WTC11 (cell line): ENCODE measurements at regions not wholly inside any gene's neighbourhood (a gene's known extent, or its start where the extent isn't known, plus 50 kb on each side); places are given as distances from the start of the nearest gene placed in this dataset.

Source experiments
- ATAC-seq: fragments of 200-7000 bp; cut with Tn5 transposase; 2 replicates; pipeline ENCODE4 v1.10.0; 2021; ENCODE audit warnings: mild to moderate bottlenecking, moderate library complexity
- CTCF ChIA-PET: fragments of 300-600 bp; sonication (Branson Sonifier 250); formaldehyde crosslinking; loops from one replicate; lab custom pipeline; 2021; ENCODE audit warnings: antibody characterized with exemption; lab: Charles Lee
- POLR2A ChIA-PET: fragments of 350-600 bp; sonication (Branson Sonifier 250); formaldehyde crosslinking; loops from one replicate; lab custom pipeline; 2021; ENCODE audit warnings: antibody characterized with exemption; lab: Charles Lee
- DNase-seq: peaks from one replicate; pipeline ENCODE4 v3.0.0; 2021; ENCODE audit warnings: low spot score
- H3K27ac Mint-ChIP-seq: 2 replicates; pipeline ENCODE4 v1.8.0; 2021; ENCODE audit warnings: mixed read lengths
- H3K27me3 Mint-ChIP-seq: 2 replicates; pipeline ENCODE4 v1.8.0; 2021; ENCODE audit warnings: low read depth, mild to moderate bottlenecking, moderate library complexity, mixed read lengths
- H3K36me3 Mint-ChIP-seq: 2 replicates; pipeline ENCODE4 v1.8.0; 2021; ENCODE audit warnings: mixed read lengths
- H3K4me1 Mint-ChIP-seq: 2 replicates; pipeline ENCODE4 v1.8.0; 2022; ENCODE audit warnings: mixed read lengths
- H3K4me3 Mint-ChIP-seq: 2 replicates; pipeline ENCODE4 v1.8.0; 2021; ENCODE audit warnings: mild to moderate bottlenecking, moderate library complexity, mixed read lengths
- H3K9me3 Mint-ChIP-seq: 2 replicates; pipeline ENCODE4 v1.8.0; 2021; ENCODE audit warnings: mixed read lengths
- ATF3 ChIP-seq: sonication (generic); formaldehyde crosslinking; conservative IDR thresholded peaks from 2 replicates; pipeline ENCODE4 v1.8.1; 2022; ENCODE audit warnings: mild to moderate bottlenecking, missing genetic modification reagents
- CBFB ChIP-seq: sonication (generic); formaldehyde crosslinking; IDR thresholded peaks from 2 replicates; pipeline ENCODE4 v1.8.1; 2022; ENCODE audit warnings: mild to moderate bottlenecking, low read depth, missing genetic modification reagents
- CREM ChIP-seq: sonication (generic); formaldehyde crosslinking; IDR thresholded peaks from 2 replicates; pipeline ENCODE4 v1.8.1; 2022; ENCODE audit warnings: mild to moderate bottlenecking, missing genetic modification reagents, moderate library complexity
- FOXP1 ChIP-seq: sonication (generic); formaldehyde crosslinking; IDR thresholded peaks from 2 replicates; pipeline ENCODE4 v1.8.0; 2022; ENCODE audit warnings: missing genetic modification reagents, mild to moderate bottlenecking, moderate library complexity, borderline replicate concordance
- GABPB1 ChIP-seq: sonication (generic); formaldehyde crosslinking; IDR thresholded peaks from 2 replicates; pipeline ENCODE4 v1.8.1; 2023; ENCODE audit warnings: mild to moderate bottlenecking, missing genetic modification reagents
- HMGA2 ChIP-seq: fragments of 250-450 bp; sonication (Bioruptor Pico); IDR thresholded peaks from 2 replicates; pipeline ENCODE4 v1.4.0; 2021; ENCODE audit warnings: mild to moderate bottlenecking, moderate library complexity
- JUN ChIP-seq: sonication (generic); formaldehyde crosslinking; IDR thresholded peaks from 2 replicates; pipeline ENCODE4 v1.8.0; 2023; ENCODE audit warnings: mild to moderate bottlenecking, missing genetic modification reagents
- MXD4 ChIP-seq: fragments of 250-450 bp; sonication (Bioruptor Pico); IDR thresholded peaks from 2 replicates; pipeline ENCODE4 v1.8.0; 2021; ENCODE audit warnings: mild to moderate bottlenecking, moderate library complexity, borderline replicate concordance
- MYBL2 ChIP-seq: sonication (generic); formaldehyde crosslinking; IDR thresholded peaks from 2 replicates; pipeline ENCODE4 v1.8.1; 2023; ENCODE audit warnings: mild to moderate bottlenecking, moderate library complexity, missing genetic modification reagents
- NFYB ChIP-seq: sonication (generic); formaldehyde crosslinking; conservative IDR thresholded peaks from 2 replicates; pipeline ENCODE4 v1.8.0; 2022; ENCODE audit warnings: low read depth, missing genetic modification reagents
- OVOL2 ChIP-seq: fragments of 250-450 bp; sonication (Bioruptor Pico); IDR thresholded peaks from 2 replicates; pipeline ENCODE4 v1.9.0; 2021; ENCODE audit warnings: mild to moderate bottlenecking, borderline replicate concordance
- PRRX2 ChIP-seq: fragments of 250-450 bp; sonication (Bioruptor Pico); IDR thresholded peaks from 2 replicates; pipeline ENCODE4 v1.8.0; 2021; ENCODE audit warnings: mild to moderate bottlenecking
- SMAD4 ChIP-seq: sonication (generic); formaldehyde crosslinking; IDR thresholded peaks from 2 replicates; pipeline ENCODE4 v1.8.0; 2022; ENCODE audit warnings: mild to moderate bottlenecking, missing genetic modification reagents
- SOX15 ChIP-seq: fragments of 250-450 bp; sonication (Bioruptor Pico); IDR thresholded peaks from 2 replicates; pipeline ENCODE4 v1.9.0; 2021; ENCODE audit warnings: mild to moderate bottlenecking
- SP1 ChIP-seq: sonication (generic); formaldehyde crosslinking; conservative IDR thresholded peaks from 2 replicates; pipeline ENCODE4 v1.8.1; 2022; ENCODE audit warnings: missing genetic modification reagents
- TEAD4 ChIP-seq: sonication (generic); formaldehyde crosslinking; IDR thresholded peaks from 2 replicates; pipeline ENCODE4 v1.8.0; 2022; ENCODE audit warnings: mild to moderate bottlenecking, missing genetic modification reagents
- USF2 ChIP-seq: sonication (generic); formaldehyde crosslinking; IDR thresholded peaks from 2 replicates; pipeline ENCODE4 v1.8.1; 2023; ENCODE audit warnings: mild to moderate bottlenecking, missing genetic modification reagents, moderate library complexity
- ZMAT4 ChIP-seq: fragments of 250-450 bp; sonication (Bioruptor Pico); IDR thresholded peaks from 2 replicates; pipeline ENCODE4 v1.9.0; 2021; ENCODE audit warnings: mild to moderate bottlenecking
- ZNF219 ChIP-seq: sonication (generic); formaldehyde crosslinking; IDR thresholded peaks from 2 replicates; pipeline ENCODE4 v1.8.0; 2023; ENCODE audit warnings: missing genetic modification reagents, mild to moderate bottlenecking, borderline replicate concordance
- ZNF232 ChIP-seq: sonication (generic); formaldehyde crosslinking; IDR thresholded peaks from 2 replicates; pipeline ENCODE4 v1.8.0; 2022; ENCODE audit warnings: mild to moderate bottlenecking, missing genetic modification reagents
- ZNF263 ChIP-seq: sonication (generic); formaldehyde crosslinking; IDR thresholded peaks from 2 replicates; pipeline ENCODE4 v1.8.1; 2022; ENCODE audit warnings: low read depth, mild to moderate bottlenecking, moderate library complexity, missing genetic modification reagents
- ZNF317 ChIP-seq: sonication (generic); formaldehyde crosslinking; IDR thresholded peaks from 2 replicates; pipeline ENCODE4 v1.8.1; 2023; ENCODE audit warnings: low read depth, mild to moderate bottlenecking, moderate library complexity, missing genetic modification reagents, borderline replicate concordance
- ZNF423 ChIP-seq: fragments of 250-450 bp; sonication (Bioruptor Pico); IDR thresholded peaks from 2 replicates; pipeline ENCODE4 v2.1.2; 2022; ENCODE audit warnings: mild to moderate bottlenecking, moderate library complexity
- ZNF671 ChIP-seq: fragments of 250-450 bp; sonication (Bioruptor Pico); IDR thresholded peaks from 2 replicates; pipeline ENCODE4 v1.8.0; 2021; ENCODE audit warnings: mild to moderate bottlenecking
- TF ChIP-seq, protein P1 (sequence below): fragments of 250-450 bp; sonication (Bioruptor Pico); IDR thresholded peaks from 2 replicates; pipeline ENCODE4 v1.9.0; 2021; ENCODE audit warnings: moderate library complexity, mild to moderate bottlenecking, inconsistent platforms, borderline replicate concordance
- TF ChIP-seq, protein P2 (sequence below): sonication (generic); formaldehyde crosslinking; IDR thresholded peaks from 2 replicates; pipeline ENCODE4 v1.8.0; 2023; ENCODE audit warnings: missing genetic modification reagents
- TF ChIP-seq, protein P3 (sequence below): sonication (generic); formaldehyde crosslinking; IDR thresholded peaks from 2 replicates; pipeline ENCODE4 v1.8.1; 2023; ENCODE audit warnings: mild to moderate bottlenecking, moderate library complexity, missing genetic modification reagents

- Mint-ChIP-seq H3K27me3 (no peaks in the 10 kb centered on the region), H3K4me3 (no peak overlapping the region), H3K27ac (no peak overlapping the region), H3K9me3 (peaks cover 5% of the 10 kb centered on the region; the same call in 1 of the 2 replicates), H3K4me1 (no peaks in the 10 kb centered on the region), H3K36me3 (no peaks in the 10 kb centered on the region)
- CTCF ChIA-PET, result interaction anchor here (0.9 kb wide), 1 partner anchor 19 kb away, joined by 3 read pairs; no protein-coding TSS in a partner anchor
- POLR2A ChIA-PET, result interaction anchor here (0.6 kb wide), 1 partner anchor 287 kb away, joined by 3 read pairs; no protein-coding TSS in a partner anchor
- DNase-seq, result no peak
- ATAC-seq, result no peak
- TF ChIP-seq ZNF423 (CRISPR knock-in tag) (no peak), TEAD4 (CRISPR knock-in tag) (no peak)
- TF ChIP-seq, all 79 proteins: peak for 0
Measured at GRCh38 chr13:44837250-44837649, 152.0 kb downstream of the NUFIP1 start.

- Mint-ChIP-seq H3K4me3 (no peak overlapping the region), H3K27me3 (no peaks in the 10 kb centered on the region), H3K27ac (no peak overlapping the region), H3K4me1 (no peaks in the 10 kb centered on the region), H3K9me3 (peaks cover 5% of the 10 kb centered on the region; the same call in 1 of the 2 replicates), H3K36me3 (no peaks in the 10 kb centered on the region)
- CTCF ChIA-PET, result no interaction called here
- no peak for TF ChIP-seq ATF3
- no peak for TF ChIP-seq MXD4 (CRISPR knock-in tag)
- no peak for TF ChIP-seq SP1
- no peak for TF ChIP-seq NFYB (CRISPR knock-in tag)
- TF ChIP-seq FOXP1, result no peak
- no peak for TF ChIP-seq MYBL2 (CRISPR knock-in tag)
- no peak for TF ChIP-seq SOX15 (CRISPR knock-in tag)
- no peak for TF ChIP-seq ZNF219 (CRISPR knock-in tag)
- no peak for TF ChIP-seq ZNF263
- TF ChIP-seq ZNF317, result no peak
- TF ChIP-seq, protein P1, sequence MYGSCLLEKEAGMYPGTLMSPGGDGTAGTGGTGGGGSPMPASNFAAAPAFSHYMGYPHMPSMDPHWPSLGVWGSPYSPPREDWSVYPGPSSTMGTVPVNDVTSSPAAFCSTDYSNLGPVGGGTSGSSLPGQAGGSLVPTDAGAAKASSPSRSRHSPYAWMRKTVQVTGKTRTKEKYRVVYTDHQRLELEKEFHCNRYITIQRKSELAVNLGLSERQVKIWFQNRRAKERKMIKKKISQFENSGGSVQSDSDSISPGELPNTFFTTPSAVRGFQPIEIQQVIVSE (CRISPR knock-in tag), result no peak
- no peak for TF ChIP-seq ZMAT4 (CRISPR knock-in tag)
- no peak for TF ChIP-seq HMGA2 (CRISPR knock-in tag)
- TF ChIP-seq, protein P2, sequence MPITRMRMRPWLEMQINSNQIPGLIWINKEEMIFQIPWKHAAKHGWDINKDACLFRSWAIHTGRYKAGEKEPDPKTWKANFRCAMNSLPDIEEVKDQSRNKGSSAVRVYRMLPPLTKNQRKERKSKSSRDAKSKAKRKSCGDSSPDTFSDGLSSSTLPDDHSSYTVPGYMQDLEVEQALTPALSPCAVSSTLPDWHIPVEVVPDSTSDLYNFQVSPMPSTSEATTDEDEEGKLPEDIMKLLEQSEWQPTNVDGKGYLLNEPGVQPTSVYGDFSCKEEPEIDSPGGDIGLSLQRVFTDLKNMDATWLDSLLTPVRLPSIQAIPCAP (CRISPR knock-in tag), result no peak
- no peak for DNase-seq
- POLR2A ChIA-PET, result no interaction called here
- ATAC-seq, result no peak
Measured at GRCh38 chr13:44834404-44834803, 154.9 kb downstream of the NUFIP1 start.

- Mint-ChIP-seq H3K27me3 (no peaks in the 10 kb centered on the region), H3K9me3 (peaks cover 5% of the 10 kb centered on the region; the same call in 1 of the 2 replicates), H3K36me3 (no peaks in the 10 kb centered on the region), H3K27ac (no peak overlapping the region), H3K4me3 (no peak overlapping the region), H3K4me1 (no peaks in the 10 kb centered on the region)
- ATAC-seq (no peak), DNase-seq (no peak)
- ChIA-PET POLR2A (no interaction called here), CTCF (interaction anchor here (1.1 kb wide), 1 partner anchor 15 kb away, joined by 4 read pairs; no protein-coding TSS in a partner anchor)
- TF ChIP-seq GABPB1 (CRISPR knock-in tag), result no peak
Measured at GRCh38 chr13:44833626-44834025, 155.6 kb downstream of the NUFIP1 start.

- Mint-ChIP-seq H3K4me1 (no peaks in the 10 kb centered on the region), H3K36me3 (no peaks in the 10 kb centered on the region), H3K9me3 (peaks cover 5% of the 10 kb centered on the region; the same call in 1 of the 2 replicates), H3K27ac (no peak overlapping the region), H3K27me3 (no peaks in the 10 kb centered on the region), H3K4me3 (no peak overlapping the region)
- ATAC-seq (no peak), DNase-seq (no peak)
- POLR2A ChIA-PET, result no interaction called here
- CTCF ChIA-PET, result interaction anchor here (1.1 kb wide), 1 partner anchor 15 kb away, joined by 4 read pairs; no protein-coding TSS in a partner anchor
- no peak for TF ChIP-seq ZNF671
- TF ChIP-seq, protein P3, sequence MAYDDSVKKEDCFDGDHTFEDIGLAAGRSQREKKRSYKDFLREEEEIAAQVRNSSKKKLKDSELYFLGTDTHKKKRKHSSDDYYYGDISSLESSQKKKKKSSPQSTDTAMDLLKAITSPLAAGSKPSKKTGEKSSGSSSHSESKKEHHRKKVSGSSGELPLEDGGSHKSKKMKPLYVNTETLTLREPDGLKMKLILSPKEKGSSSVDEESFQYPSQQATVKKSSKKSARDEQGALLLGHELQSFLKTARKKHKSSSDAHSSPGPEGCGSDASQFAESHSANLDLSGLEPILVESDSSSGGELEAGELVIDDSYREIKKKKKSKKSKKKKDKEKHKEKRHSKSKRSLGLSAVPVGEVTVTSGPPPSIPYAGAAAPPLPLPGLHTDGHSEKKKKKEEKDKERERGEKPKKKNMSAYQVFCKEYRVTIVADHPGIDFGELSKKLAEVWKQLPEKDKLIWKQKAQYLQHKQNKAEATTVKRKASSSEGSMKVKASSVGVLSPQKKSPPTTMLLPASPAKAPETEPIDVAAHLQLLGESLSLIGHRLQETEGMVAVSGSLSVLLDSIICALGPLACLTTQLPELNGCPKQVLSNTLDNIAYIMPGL (CRISPR knock-in tag), result no peak
- TF ChIP-seq SMAD4 (CRISPR knock-in tag), result no peak
- TF ChIP-seq, protein P2 (CRISPR knock-in tag), result no peak
- TF ChIP-seq PRRX2 (CRISPR knock-in tag), result no peak
- TF ChIP-seq OVOL2 (CRISPR knock-in tag), result no peak
- no peak for TF ChIP-seq USF2 (CRISPR knock-in tag)
- no peak for TF ChIP-seq SOX15 (CRISPR knock-in tag)
- TF ChIP-seq JUN (CRISPR knock-in tag), result no peak
- TF ChIP-seq ZNF232 (CRISPR knock-in tag), result no peak
- no peak for TF ChIP-seq CBFB (CRISPR knock-in tag)
- TF ChIP-seq CREM (CRISPR knock-in tag), result no peak
Measured at GRCh38 chr13:44833139-44833538, 156.1 kb downstream of the NUFIP1 start.
